ENCODE measurements at regions not wholly inside any gene's neighbourhood (a gene's known extent, or its start where the extent isn't known, plus 50 kb on each side); places are given as distances from the start of the nearest gene placed in this dataset.
A peak's percentile ranks its signal among the peaks of the same experiment; 100 is the strongest.

GRCh38 chr6:105753207-105753606 lies 332.9 kb upstream of the PRDM1 start:
- no peak for DNase-seq

GRCh38 chr6:105750089-105750488 lies 336.0 kb upstream of the PRDM1 start:
- no peak for DNase-seq

GRCh38 chr6:105748737-105749161 lies 337.4 kb upstream of the PRDM1 start:
- no peak for DNase-seq

GRCh38 chr6:105747823-105748405 lies 338.2 kb upstream of the PRDM1 start:
- no peak for DNase-seq

GRCh38 chr6:105746509-105746908 lies 339.6 kb upstream of the PRDM1 start:
- no peak for DNase-seq

GRCh38 chr6:105746130-105746505 lies 340.0 kb upstream of the PRDM1 start:
- DNase-seq = no peak

GRCh38 chr6:105745464-105746129 lies 340.5 kb upstream of the PRDM1 start:
- DNase-seq = no peak

GRCh38 chr6:105744815-105745214 lies 341.3 kb upstream of the PRDM1 start:
- DNase-seq = no peak

- no peak for DNase-seq
Measured at GRCh38 chr6:105740946-105741645, 338.2 kb upstream of the PREP start.

- no peak for DNase-seq
Measured at GRCh38 chr6:105739764-105740163, 336.9 kb upstream of the PREP start.

- DNase-seq = no peak
Measured at GRCh38 chr6:105733556-105734162, 330.8 kb upstream of the PREP start.

GRCh38 chr6:105728995-105729394 lies 326.1 kb upstream of the PREP start:
- no peak for DNase-seq

GRCh38 chr6:105726902-105727655 lies 324.2 kb upstream of the PREP start:
- DNase-seq = no peak

- no peak for DNase-seq
Measured at GRCh38 chr6:105714846-105715245, 312.0 kb upstream of the PREP start.

- DNase-seq = no peak
Measured at GRCh38 chr6:105713474-105714118, 310.7 kb upstream of the PREP start.

- DNase-seq = no peak
Measured at GRCh38 chr6:105711216-105711615, 308.3 kb upstream of the PREP start.

GRCh38 chr6:105705608-105706007 lies 302.7 kb upstream of the PREP start:
- no peak for DNase-seq

- no peak for DNase-seq
Measured at GRCh38 chr6:105695461-105695860, 292.6 kb upstream of the PREP start.

GRCh38 chr6:105692613-105693215 lies 289.8 kb upstream of the PREP start:
- DNase-seq = peak; percentile 86

- no peak for DNase-seq
Measured at GRCh38 chr6:105691971-105692370, 289.1 kb upstream of the PREP start.

GRCh38 chr6:105691081-105691480 lies 288.2 kb upstream of the PREP start:
- DNase-seq = no peak

- no peak for DNase-seq
Measured at GRCh38 chr6:105688573-105688972, 285.7 kb upstream of the PREP start.

All from NCI-H1417 treated with DMSO at 0.1 percent for 48 hours (cell line).